SK-MEL-5 (cell line): ENCODE measurements at regions not wholly inside any gene's neighbourhood (a gene's known extent, or its start where the extent isn't known, plus 50 kb on each side); places are given as distances from the start of the nearest gene placed in this dataset.
A peak's percentile ranks its signal among the peaks of the same experiment; 100 is the strongest.
"Not testable (repeated sequence)": the region's sequence is repeated elsewhere in the genome, so short reads cannot be mapped to it uniquely, and the experiment has no call there.

ENCODE experiments used
- DNase-seq: peaks from one replicate; pipeline ENCODE4 v3.0.0-alpha.2; 2016; ENCODE audit warnings: low read depth, low spot score
- in situ Hi-C: cut with HindIII; loops from 2 replicates; pipeline ENCODE4 v1.10.0; 2016; ENCODE audit warnings: low sequenced_read_pairs, high pct_unique_total_duplicates, low pct_unique_long_range_greater_than_20kb

DNA sequence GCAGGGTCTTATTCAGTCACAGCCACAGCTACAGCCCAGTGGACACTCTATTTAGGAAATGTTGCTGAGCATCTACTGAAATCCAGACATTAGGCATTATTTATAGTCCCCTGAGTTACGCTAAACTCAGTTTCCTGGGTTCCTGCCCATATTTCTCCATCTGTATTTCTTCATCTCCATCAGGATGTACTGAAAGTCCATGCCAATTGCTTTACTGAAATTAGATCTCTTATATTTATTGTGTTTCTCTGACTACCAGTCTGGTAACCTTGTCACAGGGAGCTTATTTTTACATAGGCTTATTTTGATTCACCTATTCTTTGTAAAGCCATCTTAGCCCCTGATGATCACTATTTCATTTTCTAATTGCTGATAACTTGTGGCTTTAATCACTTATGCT lies 223.9 kb downstream of the TLE3 start:
- in situ Hi-C loops, result no loop called here
- DNase-seq, result no peak

DNA sequence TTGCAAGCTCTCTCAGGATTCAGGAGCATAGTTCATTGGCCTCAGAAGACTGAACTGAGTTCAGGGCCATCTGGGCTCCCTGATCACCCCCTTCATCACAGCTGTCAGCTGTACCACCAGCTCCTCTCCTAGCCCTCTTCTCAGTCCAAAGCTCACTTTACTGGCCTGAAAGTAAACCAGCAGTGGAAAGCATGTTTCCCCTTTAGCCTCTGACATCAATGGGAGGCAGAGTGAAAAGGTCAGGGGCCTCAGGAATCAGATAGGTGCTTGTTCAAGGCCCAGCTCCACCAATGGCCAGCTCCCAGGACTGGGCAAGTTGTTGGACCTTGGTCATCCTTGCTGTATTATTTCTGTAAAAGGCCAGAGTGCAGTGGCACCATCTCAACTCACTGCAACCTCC lies 223.4 kb downstream of the TLE3 start:
- DNase-seq, result no peak
- in situ Hi-C loops, result no loop called here

DNA sequence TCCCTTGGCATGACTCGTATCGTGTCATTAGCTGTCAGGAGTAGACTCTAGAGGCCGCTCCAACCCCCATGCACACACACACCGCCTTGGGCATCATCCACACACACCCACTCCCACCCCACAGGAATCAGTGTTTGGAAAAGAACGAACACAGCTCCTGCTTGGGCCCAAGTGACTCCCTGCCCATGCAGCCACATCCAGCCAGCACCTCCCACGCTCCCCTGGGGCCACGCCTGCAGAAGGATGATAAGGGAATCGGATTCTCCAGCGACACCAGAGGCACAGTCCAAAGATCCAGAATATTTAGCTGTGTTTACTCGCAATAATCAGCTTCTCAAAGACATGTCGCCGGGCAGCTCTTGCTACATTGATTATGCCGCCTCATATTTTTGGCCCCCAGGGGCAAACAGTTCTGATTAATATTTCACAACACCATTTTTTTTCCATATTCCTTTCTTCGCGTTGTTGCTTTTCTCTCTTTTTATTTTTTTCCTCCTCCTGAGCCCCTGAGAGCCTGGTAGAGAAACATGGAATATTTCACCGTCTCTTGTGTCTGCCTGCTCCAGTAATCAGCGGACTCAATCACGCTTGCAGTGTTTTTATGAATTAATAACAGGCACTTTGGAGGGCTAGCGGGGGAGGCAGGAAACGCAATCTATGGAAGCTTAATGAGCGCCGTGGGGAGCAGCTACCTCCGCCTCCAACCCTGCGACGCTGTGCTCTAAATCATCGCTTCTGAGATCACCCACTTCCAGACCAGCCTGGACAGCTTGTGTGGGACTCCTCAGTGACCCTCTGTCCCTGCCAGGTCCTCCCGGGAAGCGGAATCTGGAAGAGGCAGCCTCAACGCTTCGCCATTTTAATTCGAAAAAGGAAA lies 221.4 kb downstream of the TLE3 start:
- in situ Hi-C loops, result no loop called here
- DNase-seq, result no peak

DNA sequence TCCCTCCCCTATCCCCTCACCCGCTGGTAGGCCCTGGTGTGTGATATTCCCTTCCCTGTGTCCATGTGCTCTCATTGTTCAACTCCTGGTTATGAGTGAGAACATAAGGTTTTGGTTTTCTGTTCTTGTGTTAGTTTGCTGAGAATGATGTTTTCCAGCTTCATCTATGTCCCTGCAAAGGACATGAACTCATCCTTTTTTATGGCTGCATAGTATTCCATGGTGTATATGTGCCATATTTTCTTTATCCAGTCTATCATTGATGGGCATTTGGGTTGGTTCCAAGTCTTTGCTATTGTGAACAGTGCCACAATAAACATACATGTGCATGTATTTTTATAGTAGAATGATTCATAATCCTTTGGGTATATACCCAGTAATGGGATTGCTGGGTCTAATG lies 217.8 kb downstream of the TLE3 start:
- DNase-seq, in situ Hi-C loops: not testable (repeated sequence)

DNA sequence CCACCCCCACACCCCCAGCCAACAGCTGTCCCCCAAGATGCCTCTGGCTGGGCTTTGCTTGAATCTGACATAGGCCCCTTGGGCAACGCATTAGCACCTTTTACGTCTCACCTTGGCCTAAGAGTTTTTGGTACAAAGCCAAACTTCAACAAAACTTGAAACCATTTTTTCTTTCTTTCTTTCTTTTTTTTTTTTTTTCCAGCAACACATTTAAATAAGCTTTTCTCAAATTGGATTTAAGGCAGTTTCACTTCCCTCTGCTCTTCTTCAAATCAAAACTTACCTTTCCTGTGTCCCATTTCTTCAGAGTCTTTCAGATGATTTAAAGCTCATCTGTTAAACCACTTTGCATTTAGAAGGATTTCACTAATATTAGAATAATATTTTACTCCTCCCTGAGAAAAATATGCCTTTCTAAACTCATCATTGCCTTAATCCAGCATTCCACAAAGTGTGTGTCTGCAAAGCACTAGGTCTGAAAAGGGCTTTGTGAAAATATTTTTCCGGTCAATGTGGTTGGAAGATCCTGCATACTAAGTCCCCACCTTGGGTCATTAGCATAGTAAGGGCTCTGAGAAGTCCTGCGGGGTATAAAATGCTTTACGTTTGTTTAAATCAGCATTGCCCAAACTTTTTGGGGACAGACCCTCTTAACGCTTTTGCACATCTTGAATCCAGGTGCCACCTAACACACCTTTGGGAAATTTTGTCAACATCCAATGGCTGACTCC lies 217.0 kb downstream of the TLE3 start:
- no peak for DNase-seq
- in situ Hi-C loops, result no loop called here

DNA sequence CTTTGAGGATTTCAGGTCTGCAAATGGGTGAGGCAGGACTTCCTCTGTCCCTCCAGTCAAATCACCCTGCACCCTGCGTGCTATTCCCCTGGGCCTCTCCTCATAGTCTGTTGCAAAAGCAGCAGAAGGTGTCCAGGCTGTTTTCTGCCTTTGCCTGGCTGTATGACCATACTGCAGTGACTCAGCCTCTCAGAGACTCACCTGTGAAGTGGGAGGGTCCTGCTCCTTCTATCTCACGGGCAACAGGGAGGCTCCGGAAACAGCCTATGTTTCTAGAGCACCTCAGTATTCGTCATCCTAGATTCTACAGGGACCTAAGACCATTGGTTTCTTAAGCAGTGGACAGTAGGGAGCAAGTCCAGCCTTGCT lies 216.4 kb downstream of the TLE3 start:
- no peak for DNase-seq
- in situ Hi-C loops, result no loop called here

DNA sequence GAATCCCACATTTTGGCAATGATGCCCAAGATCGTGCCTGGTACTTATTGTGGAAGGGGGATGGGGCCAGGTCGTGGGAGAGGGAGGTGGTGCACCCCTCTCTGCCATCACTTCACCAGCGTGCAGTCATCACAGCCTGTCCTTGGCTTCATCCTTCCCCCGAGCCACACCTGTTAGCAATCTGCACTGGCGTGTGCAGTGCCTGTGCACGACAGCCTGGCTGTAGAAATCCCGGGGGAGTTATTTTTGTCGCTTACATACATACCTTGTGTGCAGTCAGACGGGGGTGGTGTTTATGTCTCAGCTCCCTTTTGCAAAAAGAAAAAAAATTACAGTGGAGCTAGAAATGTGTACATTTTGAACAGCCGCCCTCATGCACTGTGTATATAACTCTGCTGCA lies 216.0 kb downstream of the TLE3 start:
- no peak for DNase-seq
- in situ Hi-C loops, result no loop called here

DNA sequence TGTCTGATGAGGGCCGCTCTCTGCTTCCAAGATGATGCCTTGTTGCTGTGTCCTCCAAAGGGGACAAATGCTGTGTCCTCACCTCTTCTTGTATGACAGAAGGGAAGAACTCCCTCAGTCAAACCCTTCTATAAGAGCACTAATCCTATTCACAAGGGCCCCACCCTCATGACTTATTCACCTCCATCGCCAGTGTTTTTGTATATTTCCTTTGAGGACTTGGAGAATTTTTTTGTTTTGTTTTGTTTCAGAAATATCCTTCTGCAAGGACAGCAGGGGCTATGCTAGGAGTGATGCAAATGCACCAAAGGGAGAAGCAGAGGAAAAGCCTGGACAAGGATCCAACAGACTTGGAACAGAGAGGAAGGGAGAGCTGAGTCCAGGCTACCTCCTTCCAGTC lies 214.4 kb downstream of the TLE3 start:
- in situ Hi-C loops, result no loop called here
- no peak for DNase-seq

DNA sequence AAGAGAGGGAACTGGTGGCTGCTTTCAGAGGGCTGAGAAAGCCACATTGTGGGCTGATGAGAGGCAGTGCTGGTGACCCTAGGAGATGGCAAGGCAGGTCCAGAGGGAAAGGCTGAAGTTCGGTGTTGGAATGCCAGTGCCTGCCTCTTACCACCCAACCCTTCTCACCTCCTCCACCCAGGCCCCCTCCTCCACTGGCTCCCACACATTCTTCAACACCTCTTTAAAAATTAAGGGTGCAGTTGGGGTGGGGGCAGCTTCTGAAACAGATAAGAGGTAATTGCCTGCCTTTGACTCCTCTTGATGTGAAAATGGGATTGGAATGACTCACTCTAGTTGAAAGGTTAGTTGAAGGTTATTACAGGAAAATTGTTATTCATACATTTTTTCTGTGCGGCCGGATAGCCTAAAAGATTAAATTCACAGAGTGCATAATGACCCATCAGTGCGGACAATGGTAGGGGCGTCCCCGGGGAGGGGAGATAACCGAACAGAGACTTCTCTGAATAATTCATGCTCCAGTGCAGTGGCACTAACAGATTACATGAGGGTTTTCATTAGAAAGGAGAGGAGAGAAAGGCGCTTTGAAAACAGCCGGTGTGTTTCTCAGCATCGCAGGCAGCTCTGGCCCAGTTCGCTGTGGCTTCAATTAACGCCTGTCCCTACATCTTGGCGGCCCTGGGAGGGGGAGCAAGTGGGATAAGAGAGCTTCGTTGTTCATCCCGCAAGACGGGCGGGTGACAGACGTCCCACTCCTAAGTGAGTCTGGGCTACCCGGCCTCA lies 212.4 kb downstream of the TLE3 start:
- in situ Hi-C loops, result no loop called here
- no peak for DNase-seq

DNA sequence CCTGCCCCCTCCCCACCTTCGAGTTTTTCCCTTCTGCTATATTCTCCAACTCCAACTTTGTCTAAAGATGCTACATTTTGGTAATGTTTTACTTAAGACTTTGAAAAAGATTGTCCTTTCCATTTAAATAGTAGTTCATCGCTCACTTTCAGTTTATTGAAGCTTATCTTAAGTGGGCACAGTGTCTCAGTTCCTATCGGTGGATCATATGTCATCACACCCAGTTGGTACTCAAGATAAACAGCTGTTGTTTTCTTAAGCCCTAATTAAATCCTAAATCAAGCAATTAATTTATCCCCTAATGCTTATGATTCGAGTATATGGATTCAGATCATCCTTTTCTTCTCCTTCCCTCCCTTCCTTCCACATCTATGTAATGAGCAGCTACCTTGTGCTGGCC lies 210.7 kb downstream of the TLE3 start:
- DNase-seq, result no peak
- in situ Hi-C loops, result no loop called here

DNA sequence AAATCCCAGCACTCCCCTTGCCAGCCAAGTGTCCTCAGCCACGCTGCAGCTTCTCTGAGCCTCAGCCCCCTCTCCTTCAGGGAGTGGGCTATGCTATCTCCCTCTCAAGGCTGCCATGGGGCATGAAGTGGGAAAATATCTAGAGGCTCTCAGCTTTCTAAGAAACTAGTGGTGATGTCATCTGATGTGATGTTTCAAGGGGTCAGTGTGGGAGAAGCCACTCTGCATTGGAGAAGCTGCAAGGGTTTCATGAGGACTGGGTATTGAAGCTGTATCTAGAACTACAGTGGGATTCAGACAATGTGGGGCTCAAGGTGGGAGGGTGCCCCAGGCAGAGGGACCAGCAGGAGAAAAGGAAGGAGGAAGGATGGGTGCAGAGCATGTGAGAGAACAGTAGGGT lies 210.2 kb downstream of the TLE3 start:
- in situ Hi-C loops, result no loop called here
- no peak for DNase-seq

DNA sequence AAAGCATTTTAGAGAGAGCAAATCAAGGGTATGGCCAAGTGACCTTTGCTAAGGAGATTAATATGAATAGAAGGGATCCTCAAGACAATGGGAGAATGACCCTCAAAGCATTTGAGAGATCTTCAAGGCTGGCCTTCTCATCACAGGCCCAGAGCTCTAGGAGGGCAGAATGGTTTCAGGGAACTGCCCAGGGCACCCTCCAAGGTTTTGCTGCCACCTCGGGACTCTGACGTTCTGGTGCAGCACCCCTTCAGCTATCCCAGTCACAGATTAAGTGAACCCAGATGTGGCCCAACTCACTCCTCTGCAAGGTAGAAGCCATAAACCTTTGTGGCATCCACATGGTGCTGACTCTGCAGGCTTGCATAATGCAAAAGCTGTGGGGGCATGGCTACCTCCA lies 209.3 kb downstream of the TLE3 start:
- no peak for DNase-seq
- in situ Hi-C loops, result no loop called here

DNA sequence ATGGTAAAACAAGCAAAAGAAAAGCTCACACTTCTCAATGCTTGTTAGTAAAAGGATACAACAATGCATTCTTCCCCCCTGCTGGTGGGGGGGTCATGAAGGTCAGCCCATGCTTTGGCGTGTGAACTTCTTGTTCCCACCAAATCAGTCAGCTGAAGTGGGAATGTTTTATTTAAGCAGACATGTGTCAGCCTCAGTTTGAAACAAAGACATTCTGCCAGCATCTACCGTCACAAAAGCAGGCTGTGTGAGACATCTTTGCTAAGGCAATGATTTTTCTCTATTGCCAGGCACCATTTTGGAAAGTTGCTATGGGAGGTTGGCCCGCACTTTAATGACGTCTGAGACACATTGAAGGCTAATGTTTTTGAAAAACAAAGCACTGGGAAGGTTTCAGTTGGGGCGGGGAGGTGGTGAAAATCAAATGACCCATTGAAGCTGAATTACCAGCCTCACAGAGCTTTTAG lies 206.6 kb downstream of the TLE3 start:
- no peak for DNase-seq
- in situ Hi-C loops, result no loop called here

DNA sequence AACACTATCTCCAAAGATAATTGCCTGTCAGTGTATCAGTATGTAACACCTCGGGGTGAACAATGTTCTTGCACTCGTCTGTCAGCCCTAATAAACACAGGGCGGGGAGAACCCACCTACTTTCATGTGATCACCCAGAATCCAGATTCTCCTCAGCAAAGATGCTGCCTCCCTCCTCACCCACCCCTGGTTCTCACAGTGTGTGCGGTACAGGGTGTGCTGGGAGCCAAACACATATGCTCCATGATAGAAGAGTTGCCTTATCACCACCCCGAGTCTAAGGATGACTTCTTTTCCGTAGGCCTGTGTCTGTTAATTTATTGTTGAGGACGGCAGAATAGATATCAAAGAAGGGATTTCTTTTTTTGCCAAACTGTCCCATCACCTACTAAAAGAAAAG lies 206.1 kb downstream of the TLE3 start:
- DNase-seq, result no peak
- in situ Hi-C loops, result no loop called here

DNA sequence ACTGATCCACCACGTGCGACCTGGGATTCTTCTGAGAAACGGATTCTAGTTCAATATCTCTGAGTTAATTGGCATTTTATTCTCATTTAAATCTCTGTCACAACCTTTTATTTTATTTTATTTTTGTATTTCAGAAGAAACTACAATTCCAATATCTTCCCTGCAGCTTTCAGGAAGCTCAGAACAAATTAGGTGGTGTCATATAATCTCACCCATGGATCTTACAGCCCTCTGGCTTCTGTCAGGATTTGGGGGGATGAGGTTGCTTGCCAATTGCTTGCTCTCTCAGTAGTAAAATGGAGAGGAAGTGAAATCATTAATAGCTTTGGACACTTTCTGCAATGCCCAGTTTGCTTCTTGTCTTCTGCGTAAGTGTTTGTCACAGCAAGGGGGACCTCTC lies 205.4 kb downstream of the TLE3 start:
- in situ Hi-C loops, result no loop called here

DNA sequence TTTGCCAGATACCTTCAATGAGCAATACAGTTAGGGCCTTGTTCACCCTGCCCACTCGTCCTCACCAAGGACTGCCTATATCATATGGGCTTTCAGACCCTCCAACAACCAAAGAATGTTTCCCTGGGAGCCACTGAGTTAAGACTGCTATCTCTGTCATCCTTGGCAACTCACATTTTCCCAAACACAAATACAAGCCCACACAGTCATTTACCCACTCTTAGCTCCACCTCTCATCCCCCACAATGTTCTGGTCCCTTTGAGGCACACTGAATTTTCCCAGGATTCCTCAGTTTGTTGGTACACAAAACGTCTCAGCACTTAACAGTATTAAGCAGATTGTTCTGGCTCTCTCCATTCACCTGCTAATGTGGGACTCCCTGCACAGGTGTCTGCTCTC lies 204.6 kb downstream of the TLE3 start:
- DNase-seq, result no peak
- in situ Hi-C loops, result no loop called here

More for the DNA sequence above, 205.4 kb downstream of the TLE3 start:
- DNase-seq, result no peak

DNA sequence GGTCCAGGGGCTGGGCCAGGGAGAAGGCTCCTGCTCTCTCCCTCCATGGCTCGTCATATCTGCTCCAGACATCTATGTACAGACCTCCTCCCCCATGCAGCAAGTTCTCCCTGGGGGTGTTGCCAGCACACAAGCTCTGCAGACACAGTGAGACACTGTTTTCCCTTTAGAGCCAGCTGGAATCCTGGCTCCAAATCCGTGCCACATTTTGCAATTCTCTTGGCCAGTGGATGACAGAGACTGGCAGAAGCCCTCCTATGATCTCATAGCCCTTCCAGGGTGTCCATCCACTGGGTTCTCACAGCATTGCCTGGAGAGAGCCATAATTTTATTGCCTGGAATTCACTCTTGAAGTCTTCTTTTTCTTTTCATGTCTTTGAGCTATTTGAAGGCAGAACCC lies 203.9 kb downstream of the TLE3 start:
- peak; percentile 22 for DNase-seq
- in situ Hi-C loops, result no loop called here

DNA sequence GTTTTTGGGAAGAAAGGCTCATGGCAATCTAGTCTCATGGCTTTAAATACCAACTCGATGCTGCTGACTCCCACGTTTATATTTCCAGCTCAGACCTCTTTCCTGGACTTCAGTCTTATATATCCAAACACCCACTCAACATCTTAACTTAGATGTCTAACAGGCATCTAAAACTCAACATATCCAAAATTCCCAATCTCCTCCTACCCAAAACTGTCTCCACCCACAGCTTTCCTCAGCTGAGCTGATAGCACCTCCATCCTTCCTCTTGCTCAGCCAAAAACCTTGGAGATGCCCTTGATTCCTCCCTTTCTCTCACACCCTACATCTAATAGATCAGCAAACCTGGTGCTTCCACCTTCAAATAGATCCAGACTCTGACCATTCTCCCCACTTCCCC lies 202.5 kb downstream of the TLE3 start:
- DNase-seq, result no peak
- in situ Hi-C loops, result no loop called here
